H1 (cell line): ENCODE measurements at regions not wholly inside any gene's neighbourhood (a gene's known extent, or its start where the extent isn't known, plus 50 kb on each side); places are given as distances from the start of the nearest gene placed in this dataset.

ENCODE experiments used
- CHD2 ChIP-seq: IDR thresholded peaks from 2 replicates; pipeline ENCODE4 v1.6.1; 2012; ENCODE audit warnings: low read length, improper control_type of control experiment
- EP300 ChIP-seq, 2 experiments: IDR thresholded peaks; 1 replicate in 1 of 2; 2 replicates in 1 of 2; pipeline ENCODE4 v1.6.1; 2011 to 2012; ENCODE audit warnings: low read depth in 2 of 2, low read length in 2 of 2, mild to moderate bottlenecking in 2 of 2, borderline replicate concordance in 1 of 2, inconsistent platforms in 1 of 2, moderate library complexity in 1 of 2
- JUND ChIP-seq: IDR thresholded peaks from 2 replicates; pipeline ENCODE4 v1.6.1; 2011; ENCODE audit warnings: mild to moderate bottlenecking, improper control_type of control experiment, low read length
- SIX5 ChIP-seq: IDR thresholded peaks from 2 replicates; pipeline ENCODE4 v1.6.1; 2011; ENCODE audit warnings: mild to moderate bottlenecking, low read depth, low read length
- SP2 ChIP-seq: IDR thresholded peaks from 2 replicates; pipeline ENCODE4 v1.6.1; 2012; ENCODE audit warnings: mild to moderate bottlenecking, low read length, inconsistent platforms
- SP4 ChIP-seq: IDR thresholded peaks from 2 replicates; pipeline ENCODE4 v1.6.1; 2012; ENCODE audit warnings: low read length, inconsistent platforms
- SUZ12 ChIP-seq: fragments of 200-600 bp; sonication (generic); IDR thresholded peaks from 2 replicates; pipeline ENCODE4 v1.6.1; 2012; ENCODE audit warnings: mild to moderate bottlenecking, inconsistent platforms, low read length, moderate library complexity, mixed read lengths

DNA sequence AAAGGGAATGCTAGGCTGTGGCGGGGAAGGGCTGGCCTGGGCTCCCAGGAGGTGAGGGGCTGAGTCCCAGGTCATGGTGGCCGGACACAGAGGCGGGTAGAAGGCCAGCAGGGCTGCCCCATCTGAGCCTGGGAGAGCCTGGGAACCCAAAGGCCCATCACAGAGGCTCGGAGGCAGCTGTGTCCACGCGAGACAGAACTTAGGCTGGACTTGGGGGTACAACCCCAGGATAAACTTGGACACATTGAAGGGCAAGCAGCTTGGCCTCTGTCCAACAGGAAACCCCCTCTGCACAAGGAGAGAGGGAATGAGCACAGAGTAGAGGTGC, 95.9 kb downstream of the ZFP36L2 start (continued):
- TF ChIP-seq JUND (no peak), SP2 (no peak), SIX5 (no peak), SUZ12 (no peak), SP4 (no peak), CHD2 (no peak), EP300 (IDR thresholded peaks at IDR 0.05; ENCODE audit: borderline replicate concordance in 1 of 2, low read depth in 2 of 2, low read length in 2 of 2) (no peak)
